CD4-positive, alpha-beta memory T cell (primary cell): ENCODE measurements at regions not wholly inside any gene's neighbourhood (a gene's known extent, or its start where the extent isn't known, plus 50 kb on each side); places are given as distances from the start of the nearest gene placed in this dataset.

Experiments
- CTCF ChIA-PET: fragments of 350-600 bp; sonication (Branson Sonifier 250); formaldehyde crosslinking; loops from one replicate; lab custom pipeline; 2021; ENCODE audit warnings: inconsistent platforms; ENCODE audit not compliant: partially characterized antibody; lab: Charles Lee
- POLR2A ChIA-PET: fragments of 350-600 bp; sonication (Branson Sonifier 250); formaldehyde crosslinking; loops from one replicate; lab custom pipeline; 2021; ENCODE audit not compliant: partially characterized antibody; lab: Charles Lee
- DNase-seq, 5 donors: peaks; one replicate each; pipeline versions ENCODE4 v3.0.0 to v3.0.0-alpha.2; 2020 to 2022; ENCODE audit warnings: mixed read lengths in 1 of 5
- H3K27ac ChIP-seq: one replicate; pipeline ENCODE4 v1.7.0; 2013; ENCODE audit warnings: low read depth, low read length
- H3K27me3 ChIP-seq: 2 replicates; pipeline ENCODE4 v1.7.0; 2013; ENCODE audit warnings: mild to moderate bottlenecking, low read length, moderate library complexity; ENCODE audit not compliant: insufficient read depth
- H3K36me3 ChIP-seq: 2 replicates; pipeline ENCODE4 v1.7.0; 2013; ENCODE audit warnings: mild to moderate bottlenecking, low read length, moderate library complexity; ENCODE audit not compliant: insufficient read depth
- H3K4me1 ChIP-seq: 2 replicates; pipeline ENCODE4 v1.7.0; 2013; ENCODE audit warnings: mild to moderate bottlenecking, low read length, moderate library complexity; ENCODE audit not compliant: insufficient read depth
- H3K4me3 ChIP-seq, 2 donors: one replicate each; pipeline ENCODE4 v1.7.0; 2013; ENCODE audit warnings: low read length in 2 of 2, mild to moderate bottlenecking in 1 of 2
- H3K9me3 ChIP-seq, 2 donors: one replicate each; pipeline ENCODE4 v1.7.0; 2013; ENCODE audit warnings: low read length in 2 of 2, control low read depth in 1 of 2; ENCODE audit not compliant: control insufficient read depth in 1 of 2
- H3K27ac Mint-ChIP-seq, 7 donors: one replicate each; pipeline ENCODE4 v1.8.0; 2020 to 2021; ENCODE audit warnings: mixed read lengths in 7 of 7, mild to moderate bottlenecking in 6 of 7, inconsistent platforms in 3 of 7, moderate library complexity in 3 of 7
- H3K27me3 Mint-ChIP-seq, 2 donors: one replicate each; pipeline ENCODE4 v1.8.0; 2020 to 2021; ENCODE audit warnings: mixed read lengths in 2 of 2
- H3K36me3 Mint-ChIP-seq, 2 donors: one replicate each; pipeline ENCODE4 v1.8.0; 2020 to 2021; ENCODE audit warnings: mixed read lengths in 2 of 2, inconsistent platforms in 1 of 2, mild to moderate bottlenecking in 1 of 2
- H3K4me1 Mint-ChIP-seq, 4 donors: one replicate each; pipeline ENCODE4 v1.8.0; 2020 to 2021; ENCODE audit warnings: mixed read lengths in 4 of 4, mild to moderate bottlenecking in 1 of 4
- H3K4me3 Mint-ChIP-seq, 8 donors: one replicate each; pipeline ENCODE4 v1.8.0; 2020 to 2021; ENCODE audit warnings: mixed read lengths in 8 of 8, mild to moderate bottlenecking in 7 of 8, moderate library complexity in 6 of 8, inconsistent platforms in 3 of 8
- H3K9me3 Mint-ChIP-seq, 8 donors: one replicate each; pipeline ENCODE4 v1.8.0; 2020 to 2021; ENCODE audit warnings: mixed read lengths in 8 of 8, mild to moderate bottlenecking in 5 of 8, inconsistent platforms in 3 of 8, moderate library complexity in 1 of 8
- intact Hi-C: fragments of 100-400 bp; cut with micrococcal nuclease; formaldehyde crosslinking; loops from one replicate; pipeline ENCODE4 v1.15.1; 2023

DNA sequence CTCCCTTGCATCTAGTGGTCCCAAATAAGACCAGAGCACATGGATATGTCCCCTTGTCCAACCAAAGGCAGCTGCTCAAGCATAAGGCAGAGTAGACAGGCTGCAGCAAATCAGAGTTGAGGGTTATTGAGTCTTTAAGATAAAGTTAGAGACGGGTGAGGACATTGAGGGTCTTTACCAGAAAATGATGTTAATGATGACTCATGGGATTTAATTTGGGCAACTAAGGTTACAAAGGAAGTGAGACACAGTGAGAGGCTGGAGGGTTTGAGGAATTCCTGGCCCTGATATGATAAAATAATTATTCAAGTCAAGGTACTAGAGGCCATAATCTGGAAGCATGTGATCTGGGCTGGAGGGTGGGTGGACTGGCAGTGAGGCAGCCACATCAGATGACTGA, 133.6 kb downstream of the ALDH8A1 start:
- H3K36me3 Mint-ChIP-seq: no peaks in the 10 kb centered on the region
- no peaks in the 10 kb centered on the region for H3K36me3 ChIP-seq
- H3K9me3 Mint-ChIP-seq: no peaks in the 10 kb centered on the region
- H3K4me3 Mint-ChIP-seq: no peak overlapping the region
- no peaks in the 10 kb centered on the region for H3K9me3 ChIP-seq
- H3K27ac Mint-ChIP-seq: no peak overlapping the region
- ChIA-PET CTCF (interaction anchor here (1.2 kb wide), 1 partner anchor 705 kb away, joined by 3 read pairs; no protein-coding TSS in a partner anchor), POLR2A (no interaction called here)
- no peaks in the 10 kb centered on the region for H3K4me1 ChIP-seq
- intact Hi-C loops: no loop called here
- DNase-seq: no peak
- no peaks in the 10 kb centered on the region for H3K4me1 Mint-ChIP-seq
- no peaks in the 10 kb centered on the region for H3K27me3 ChIP-seq
- no peaks in the 10 kb centered on the region for H3K27me3 Mint-ChIP-seq
- H3K4me3 ChIP-seq: no peak overlapping the region
- H3K27ac ChIP-seq: no peak overlapping the region

DNA sequence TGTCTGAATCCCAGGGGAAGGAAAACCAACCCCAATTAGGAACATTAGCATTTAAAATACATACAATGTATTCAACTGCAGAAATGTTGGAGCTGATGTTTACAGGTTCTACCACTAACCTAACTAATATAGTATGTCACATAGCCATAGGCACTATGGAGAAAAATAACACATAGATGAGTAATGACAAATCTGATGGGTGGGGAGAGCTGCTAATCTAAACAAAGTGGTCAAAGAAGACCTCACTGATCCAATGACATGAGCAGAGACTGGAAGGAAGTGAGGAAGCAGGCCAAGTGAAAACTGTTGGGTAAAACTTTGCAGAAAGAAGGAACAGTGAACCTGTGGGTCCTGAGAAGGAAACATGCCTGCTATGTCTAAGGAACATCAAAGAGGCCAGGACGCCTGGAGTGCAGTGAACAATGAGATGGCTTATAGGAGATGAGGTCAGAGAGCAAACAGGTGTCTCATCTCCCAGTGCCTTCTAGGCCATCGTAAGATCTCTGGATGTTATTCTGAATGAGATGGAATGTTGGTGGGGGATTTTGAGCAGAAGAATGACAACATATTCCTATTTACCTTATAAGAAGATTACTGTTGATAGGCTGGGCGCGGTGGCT, 135.7 kb downstream of the ALDH8A1 start:
- CTCF ChIA-PET: interaction anchor here (0.6 to 1.2 kb wide), 4 partner anchors 60 to 770 kb away, joined by 3 read pairs; no protein-coding TSS in a partner anchor

DNA sequence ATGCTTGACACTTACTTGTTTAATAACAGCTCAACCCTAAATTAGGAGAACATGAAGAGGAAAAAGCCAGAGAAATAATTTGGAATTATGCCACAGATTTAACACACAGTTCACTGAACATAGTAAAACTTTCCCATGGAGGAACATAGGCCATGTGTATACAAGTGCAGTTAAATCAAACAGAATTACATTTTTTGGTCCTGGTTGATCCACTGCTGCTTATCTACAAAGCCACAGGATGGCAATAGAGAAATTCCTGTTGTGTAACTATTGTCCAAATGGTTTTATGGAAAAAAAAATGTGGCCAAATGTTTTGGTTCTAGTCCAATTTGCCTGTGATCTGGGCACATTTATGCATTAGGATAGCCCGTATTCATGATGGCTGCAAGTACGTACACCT, 136.8 kb downstream of the ALDH8A1 start:
- Histone ChIP-seq H3K4me3 (no peak overlapping the region), H3K4me1 (no peaks in the 10 kb centered on the region), H3K9me3 (no peaks in the 10 kb centered on the region), H3K27me3 (no peaks in the 10 kb centered on the region), H3K27ac (no peak overlapping the region), H3K36me3 (no peaks in the 10 kb centered on the region)
- no peak for DNase-seq
- H3K36me3 Mint-ChIP-seq: no peaks in the 10 kb centered on the region
- no peak overlapping the region for H3K27ac Mint-ChIP-seq
- intact Hi-C loops: no loop called here
- H3K27me3 Mint-ChIP-seq: no peaks in the 10 kb centered on the region
- H3K9me3 Mint-ChIP-seq: no peaks in the 10 kb centered on the region
- CTCF ChIA-PET: interaction anchor here (0.7 to 3.0 kb wide), 3 partner anchors 10 to 175 kb away, joined by 3 to 11 read pairs (median 3); no protein-coding TSS in a partner anchor
- POLR2A ChIA-PET: no interaction called here
- H3K4me3 Mint-ChIP-seq: no peak overlapping the region
- H3K4me1 Mint-ChIP-seq: no peaks in the 10 kb centered on the region

More for the DNA sequence above, 135.7 kb downstream of the ALDH8A1 start:
- Histone ChIP-seq H3K36me3 (no peaks in the 10 kb centered on the region), H3K9me3 (no peaks in the 10 kb centered on the region), H3K27me3 (no peaks in the 10 kb centered on the region), H3K4me1 (no peaks in the 10 kb centered on the region), H3K4me3 (no peak overlapping the region), H3K27ac (no peak overlapping the region)
- H3K9me3 Mint-ChIP-seq: no peaks in the 10 kb centered on the region
- POLR2A ChIA-PET: no interaction called here
- H3K4me3 Mint-ChIP-seq: no peak overlapping the region
- no peaks in the 10 kb centered on the region for H3K27me3 Mint-ChIP-seq
- intact Hi-C loops: no loop called here
- no peaks in the 10 kb centered on the region for H3K36me3 Mint-ChIP-seq
- H3K4me1 Mint-ChIP-seq: no peaks in the 10 kb centered on the region
- no peak overlapping the region for H3K27ac Mint-ChIP-seq
- DNase-seq: no peak

DNA sequence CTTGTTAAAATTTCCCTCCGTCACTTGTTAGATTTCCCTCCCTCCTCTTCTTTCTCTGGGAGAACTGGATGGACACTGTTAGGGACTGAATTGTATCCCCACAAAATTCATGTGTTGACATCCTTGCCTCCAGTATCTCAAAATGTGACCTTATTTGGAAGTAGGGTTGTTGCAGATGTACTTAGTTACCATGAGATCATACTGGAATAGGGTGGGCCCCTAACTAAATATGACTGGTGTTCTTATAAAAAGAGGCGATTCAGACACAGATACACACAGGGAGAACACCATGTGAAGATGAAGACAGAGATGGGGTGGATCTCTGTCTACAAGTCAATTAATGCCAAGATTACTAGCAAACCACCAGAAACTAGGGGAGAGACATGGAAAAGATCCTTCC, 139.5 kb downstream of the ALDH8A1 start:
- Histone ChIP-seq H3K27me3 (no peaks in the 10 kb centered on the region), H3K27ac (no peak overlapping the region), H3K4me1 (no peaks in the 10 kb centered on the region), H3K4me3 (no peak overlapping the region), H3K36me3 (no peaks in the 10 kb centered on the region), H3K9me3 (no peaks in the 10 kb centered on the region)
- Mint-ChIP-seq H3K36me3 (no peaks in the 10 kb centered on the region), H3K4me3 (no peak overlapping the region), H3K9me3 (no peaks in the 10 kb centered on the region), H3K4me1 (no peaks in the 10 kb centered on the region), H3K27me3 (peaks cover 5 to 8% of the 10 kb centered on the region in 2 donors), H3K27ac (no peak overlapping the region)
- POLR2A ChIA-PET: no interaction called here
- DNase-seq: no peak
- CTCF ChIA-PET: interaction anchor here (3.0 kb wide), 1 partner anchor 13 kb away, joined by 11 read pairs; no protein-coding TSS in a partner anchor
- intact Hi-C loops: no loop called here

DNA sequence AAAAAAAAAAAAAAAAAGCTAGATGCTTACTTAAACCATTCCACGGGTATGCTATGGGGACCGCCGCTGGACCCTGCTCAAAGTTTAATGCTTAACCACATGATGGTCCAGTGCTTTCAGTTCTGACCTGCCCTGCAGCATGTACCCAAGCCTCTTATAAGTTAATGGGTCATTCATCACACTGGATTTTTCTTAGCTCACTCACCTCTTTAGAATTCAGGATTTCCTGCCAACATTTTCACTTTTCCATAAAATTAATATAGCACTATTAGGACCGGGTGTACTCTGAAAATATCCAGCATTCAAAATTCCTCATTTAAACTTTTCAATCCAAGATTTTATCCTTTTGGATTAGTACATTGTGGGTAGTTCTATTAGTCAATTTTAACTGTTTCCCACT, 140.8 kb downstream of the ALDH8A1 start:
- no peaks in the 10 kb centered on the region for H3K4me1 Mint-ChIP-seq
- no peak overlapping the region for H3K4me3 ChIP-seq
- peaks cover 5 to 8% of the 10 kb centered on the region in 2 donors for H3K27me3 Mint-ChIP-seq
- H3K36me3 ChIP-seq: no peaks in the 10 kb centered on the region
- no peak overlapping the region for H3K27ac Mint-ChIP-seq
- H3K36me3 Mint-ChIP-seq: no peaks in the 10 kb centered on the region
- no peaks in the 10 kb centered on the region for H3K27me3 ChIP-seq
- intact Hi-C loops: no loop called here
- no peaks in the 10 kb centered on the region for H3K9me3 ChIP-seq
- ChIA-PET POLR2A (no interaction called here), CTCF (no interaction called here)
- no peaks in the 10 kb centered on the region for H3K9me3 Mint-ChIP-seq
- no peak overlapping the region for H3K4me3 Mint-ChIP-seq
- no peak overlapping the region for H3K27ac ChIP-seq
- no peaks in the 10 kb centered on the region for H3K4me1 ChIP-seq
- no peak for DNase-seq

DNA sequence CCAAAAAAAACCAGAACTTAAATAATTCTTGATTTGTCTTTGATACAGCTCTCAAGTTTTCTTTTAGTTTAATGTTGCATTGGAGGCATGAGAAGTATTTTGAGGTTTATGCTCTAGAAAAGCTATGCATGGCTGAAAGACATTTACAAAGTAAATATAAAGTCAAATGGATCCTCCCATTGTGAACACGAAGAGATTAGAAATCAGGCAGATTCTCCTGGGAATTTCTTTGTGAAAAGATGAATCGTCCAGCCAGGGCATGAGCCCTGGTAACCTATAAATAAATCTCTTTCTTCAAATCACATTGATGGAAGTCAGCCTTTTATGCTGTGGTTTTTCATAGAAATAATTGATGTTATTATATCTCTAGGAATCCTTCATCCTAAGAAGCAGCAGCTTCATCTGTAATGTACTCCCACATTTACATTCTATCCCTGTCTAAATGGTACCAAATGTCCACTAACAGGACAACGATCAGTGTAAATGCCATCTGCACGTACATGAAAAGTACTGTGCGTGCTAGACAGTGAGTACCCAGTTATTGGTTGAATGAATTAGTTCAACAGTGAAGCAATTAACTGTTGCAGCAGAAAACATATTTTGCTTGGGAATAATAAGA, 143.6 kb downstream of the ALDH8A1 start:
- H3K36me3 Mint-ChIP-seq: no peaks in the 10 kb centered on the region
- no peak overlapping the region for H3K4me3 Mint-ChIP-seq
- Histone ChIP-seq H3K36me3 (no peaks in the 10 kb centered on the region), H3K9me3 (no peaks in the 10 kb centered on the region), H3K27ac (no peak overlapping the region), H3K27me3 (peaks cover 4% of the 10 kb centered on the region), H3K4me3 (no peak overlapping the region), H3K4me1 (no peaks in the 10 kb centered on the region)
- H3K27ac Mint-ChIP-seq: no peak overlapping the region
- peaks cover 6 to 8% of the 10 kb centered on the region in 2 donors for H3K27me3 Mint-ChIP-seq
- no peaks in the 10 kb centered on the region for H3K9me3 Mint-ChIP-seq
- intact Hi-C loops: no loop called here
- ChIA-PET POLR2A (no interaction called here), CTCF (no interaction called here)
- no peak for DNase-seq
- no peaks in the 10 kb centered on the region for H3K4me1 Mint-ChIP-seq

DNA sequence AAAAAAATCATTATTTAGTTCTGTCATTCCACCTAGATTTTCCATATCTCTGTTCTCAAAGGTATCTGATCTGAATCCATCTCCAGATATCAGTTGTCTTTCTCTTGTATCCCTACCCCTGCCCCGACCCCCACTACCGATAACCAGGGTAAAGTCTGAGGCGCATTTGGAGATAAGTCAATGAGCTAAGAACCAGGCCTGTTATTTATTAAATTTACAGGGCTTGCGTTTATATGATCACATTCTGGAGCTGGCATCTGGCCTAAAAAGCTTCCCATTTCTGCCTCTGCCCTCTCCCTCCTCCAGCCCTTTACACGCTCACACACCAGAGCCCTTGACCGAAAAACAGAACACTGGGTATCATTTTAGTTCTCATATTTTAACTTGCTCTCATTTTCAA, 144.7 kb downstream of the ALDH8A1 start:
- Mint-ChIP-seq H3K4me3 (no peak overlapping the region), H3K27me3 (peaks cover 7 to 8% of the 10 kb centered on the region in 2 donors), H3K27ac (no peak overlapping the region), H3K36me3 (no peaks in the 10 kb centered on the region), H3K9me3 (no peaks in the 10 kb centered on the region), H3K4me1 (no peaks in the 10 kb centered on the region)
- no peak for DNase-seq
- Histone ChIP-seq H3K27ac (no peak overlapping the region), H3K27me3 (peaks cover 4% of the 10 kb centered on the region), H3K9me3 (no peaks in the 10 kb centered on the region), H3K4me3 (no peak overlapping the region), H3K36me3 (no peaks in the 10 kb centered on the region), H3K4me1 (no peaks in the 10 kb centered on the region)
- ChIA-PET CTCF (no interaction called here), POLR2A (no interaction called here)
- intact Hi-C loops: no loop called here
